Psoas muscle (tissue), 7 donors: ENCODE measurements at regions not wholly inside any gene's neighbourhood (a gene's known extent, or its start where the extent isn't known, plus 50 kb on each side); places are given as distances from the start of the nearest gene placed in this dataset.

Experiments used
- ATAC-seq, 4 donors: fragments of 200-7000 bp; cut with Tn5 transposase; one replicate each; pipeline ENCODE4 v1.9.1; 2020; ENCODE audit warnings: moderate library complexity in 3 of 4, mild to moderate bottlenecking in 2 of 4
- DNase-seq, 2 donors: peaks; one replicate each; pipeline ENCODE4 v3.0.0-alpha.2; 2020
- H3K27ac ChIP-seq: fragments of 200-600 bp; one replicate; pipeline ENCODE4 v1.8.0; 2022
- H3K27me3 ChIP-seq, 3 donors: fragments of 200-600 bp in 1 of 3; one replicate each; pipeline versions ENCODE4 v1.6.1 to v1.8.0; 2013 to 2022; ENCODE audit warnings: low read length in 2 of 3, mild to moderate bottlenecking in 2 of 3, moderate library complexity in 1 of 3; ENCODE audit not compliant: insufficient read depth in 3 of 3
- H3K36me3 ChIP-seq, 2 donors: fragments of 200-600 bp in 1 of 2; one replicate each; pipeline versions ENCODE4 v1.6.1 to v1.8.0; 2013 to 2022; ENCODE audit warnings: low read depth in 1 of 2, mild to moderate bottlenecking in 1 of 2, moderate library complexity in 1 of 2; ENCODE audit not compliant: insufficient read depth in 1 of 2
- H3K4me1 ChIP-seq: fragments of 200-600 bp; one replicate; pipeline ENCODE4 v1.8.0; 2022
- H3K4me3 ChIP-seq: fragments of 200-600 bp; one replicate; pipeline ENCODE4 v1.8.0; 2022; ENCODE audit warnings: mild to moderate bottlenecking
- H3K9me3 ChIP-seq: fragments of 200-600 bp; one replicate; pipeline ENCODE4 v1.8.0; 2022
- CTCF ChIP-seq: fragments of 200-600 bp; IDR thresholded peaks from one replicate; pipeline ENCODE4 v1.8.0; 2022; ENCODE audit warnings: antibody characterized with exemption
- WGBS, 3 donors: extraction: QIAGEN DNeasy Blood & Tissue Kit; methylation state at CpG; one replicate each; pipeline versions ENCODE4 v1.1.6 to v1.1.7; 2013; 5-methylcytosine and 5-hydroxymethylcytosine counted together
- intact Hi-C, 2 donors: fragments of 100-400 bp; cut with DNase I; formaldehyde crosslinking; loops; one replicate each; pipeline versions ENCODE4 v1.11.0 to v1.14.2; 2022
- donor health status: healthy with polysubstance abuse.
- donor health status: DM: no; HTN: no; CAD: no; lungs with moderate emphysema.
- donor health status: Bipolar disorder and iron deficiency.
- donor health status: healthy.
- donor health status: DM: yes; HTN: yes; CAD: no.
- donor health status: DM: no; HTN: no; CAD: no.
- donor health status: DM: yes; HTN: yes; CAD: no.

- DNase-seq = peak; percentile 50 to 72
- no peaks in the 10 kb centered on the region for H3K4me1 ChIP-seq
- no peak overlapping the region for H3K4me3 ChIP-seq
- intact Hi-C loops = loop anchor here (1.0 to 10.0 kb wide), 4 partner anchors 235 to 462 kb away; no protein-coding TSS in a partner anchor
- 27 to 35% (median 32%) methylated on average over 21 of the region's 21 CpGs for WGBS, 3 donors
- ATAC-seq = peak; percentile 65 to 83 (median 76)
- H3K27me3 ChIP-seq = peaks cover 0 to 8% (median 0%) of the 10 kb centered on the region in 3 donors
- no peaks in the 10 kb centered on the region for H3K9me3 ChIP-seq
- TF ChIP-seq CTCF = peak; percentile 91
- H3K27ac ChIP-seq = no peak overlapping the region
- no peaks in the 10 kb centered on the region for H3K36me3 ChIP-seq
These were observed 482.4 kb downstream of the NPHP4 start for GRCh38 chr1:5509664-5510452.

- no peak overlapping the region for H3K4me3 ChIP-seq
- 89 to 91% (median 91%) methylated on average over 14 of the region's 14 CpGs for WGBS, 3 donors
- TF ChIP-seq CTCF = no peak
- no peak overlapping the region for H3K27ac ChIP-seq
- no peaks in the 10 kb centered on the region for H3K9me3 ChIP-seq
- H3K36me3 ChIP-seq = no peaks in the 10 kb centered on the region
- ATAC-seq = no peak
- intact Hi-C loops = loop anchor here in 1 of 2 donors (5.0 kb wide), 1 partner anchor 239 kb away; no protein-coding TSS in a partner anchor
- DNase-seq = no peak
- peaks cover 0 to 10% (median 0%) of the 10 kb centered on the region in 3 donors for H3K27me3 ChIP-seq
- no peaks in the 10 kb centered on the region for H3K4me1 ChIP-seq
These were observed 483.4 kb downstream of the NPHP4 start for GRCh38 chr1:5508669-5509330.

GRCh38 chr1:5507340-5507739 lies 484.9 kb downstream of the NPHP4 start:
- peaks cover 0 to 8% (median 5%) of the 10 kb centered on the region in 3 donors for H3K27me3 ChIP-seq
- H3K4me3 ChIP-seq = no peak overlapping the region
- intact Hi-C loops = loop anchor here in 1 of 2 donors (5.0 kb wide), 1 partner anchor 240 kb away; no protein-coding TSS in a partner anchor
- no peak overlapping the region for H3K27ac ChIP-seq
- H3K4me1 ChIP-seq = no peaks in the 10 kb centered on the region
- 60 to 78% (median 75%) methylated on average over 15 of the region's 15 CpGs for WGBS, 3 donors
- no peaks in the 10 kb centered on the region for H3K36me3 ChIP-seq
- no peak for ATAC-seq
- no peaks in the 10 kb centered on the region for H3K9me3 ChIP-seq
- DNase-seq = no peak
- no peak for TF ChIP-seq CTCF

- Histone ChIP-seq H3K9me3 (no peaks in the 10 kb centered on the region), H3K4me3 (no peak overlapping the region), H3K27ac (no peak overlapping the region), H3K4me1 (no peaks in the 10 kb centered on the region), H3K27me3 (peaks cover 0 to 6% (median 5%) of the 10 kb centered on the region in 3 donors), H3K36me3 (no peaks in the 10 kb centered on the region)
- ATAC-seq = no peak
- WGBS, 3 donors = 89 to 93% (median 92%) methylated on average over 10 to 11 of the region's 11 CpGs
- TF ChIP-seq CTCF = no peak
- intact Hi-C loops = loop anchor here in 1 of 2 donors (5.0 kb wide), 1 partner anchor 241 kb away; no protein-coding TSS in a partner anchor
- DNase-seq = no peak
These were observed 485.6 kb downstream of the NPHP4 start for GRCh38 chr1:5506634-5507033.
